HG02571 (cell line): ENCODE measurements at regions not wholly inside any gene's neighbourhood (a gene's known extent, or its start where the extent isn't known, plus 50 kb on each side); places are given as distances from the start of the nearest gene placed in this dataset.
"Not testable (repeated sequence)": the region's sequence is repeated elsewhere in the genome, so short reads cannot be mapped to it uniquely, and the experiment has no call there.

Experiments used
- ATAC-seq: cut with Tn5 transposase; IDR thresholded peaks from one replicate; pipeline ENCODE4 v1.9.1; 2021; ENCODE audit warnings: mild to moderate bottlenecking, moderate library complexity; ENCODE audit not compliant: unreplicated experiment

DNA sequence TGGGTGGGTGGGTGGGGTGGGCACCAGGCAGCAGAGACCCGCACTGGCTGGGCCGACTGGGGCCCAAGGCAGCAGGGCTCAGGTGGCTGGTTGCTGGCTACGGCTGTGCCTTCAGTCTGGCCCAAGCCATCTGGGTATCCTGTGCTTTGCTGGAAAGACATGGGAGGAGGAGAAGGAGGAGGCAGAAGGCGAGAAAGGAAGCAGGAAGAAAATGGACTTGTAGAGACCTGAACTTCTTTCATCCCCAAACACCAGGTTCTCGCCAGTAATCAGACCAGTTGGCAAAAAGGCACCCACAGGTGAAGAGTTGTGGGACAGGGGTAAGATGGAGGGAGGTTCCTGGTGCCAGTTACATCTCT, 78.8 kb downstream of the IGLL1 start:
- no peak for ATAC-seq

DNA sequence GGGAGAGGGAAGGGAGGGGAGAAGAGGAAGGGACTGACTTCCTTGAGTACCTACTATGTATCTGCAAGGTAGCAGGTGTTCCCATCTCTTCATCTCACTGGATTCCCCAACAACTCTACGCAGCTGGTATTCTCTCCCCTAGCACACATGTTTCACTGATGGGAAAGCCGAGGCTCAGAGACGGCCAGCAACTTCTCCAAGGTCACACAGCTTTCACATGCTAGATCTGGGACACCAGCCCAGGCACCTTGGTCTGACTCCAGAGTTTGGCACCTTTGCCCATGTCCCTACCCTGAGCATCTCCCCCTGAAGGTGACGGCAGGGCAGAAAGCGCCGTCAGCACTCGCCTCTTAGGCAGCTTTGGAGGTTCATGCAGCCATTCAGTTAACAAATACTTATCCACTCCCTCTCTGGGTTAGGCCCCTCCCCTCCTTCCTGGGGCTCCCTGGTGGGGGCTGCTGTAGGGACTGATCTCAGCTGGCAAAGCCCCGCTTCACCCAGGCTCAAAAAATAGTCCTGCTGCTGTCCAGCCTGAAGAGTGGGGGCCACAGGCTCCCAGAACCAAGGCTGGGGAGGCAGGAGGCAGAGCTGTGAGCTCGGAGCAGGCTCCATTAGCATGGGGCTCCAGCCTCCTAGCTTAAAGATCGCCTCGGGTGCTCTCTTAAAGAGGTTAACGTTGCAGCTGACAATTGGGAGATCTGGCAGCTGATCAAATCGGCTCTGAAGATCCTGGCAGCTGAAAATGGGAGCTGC, 79.4 kb downstream of the IGLL1 start:
- ATAC-seq: no peak

DNA sequence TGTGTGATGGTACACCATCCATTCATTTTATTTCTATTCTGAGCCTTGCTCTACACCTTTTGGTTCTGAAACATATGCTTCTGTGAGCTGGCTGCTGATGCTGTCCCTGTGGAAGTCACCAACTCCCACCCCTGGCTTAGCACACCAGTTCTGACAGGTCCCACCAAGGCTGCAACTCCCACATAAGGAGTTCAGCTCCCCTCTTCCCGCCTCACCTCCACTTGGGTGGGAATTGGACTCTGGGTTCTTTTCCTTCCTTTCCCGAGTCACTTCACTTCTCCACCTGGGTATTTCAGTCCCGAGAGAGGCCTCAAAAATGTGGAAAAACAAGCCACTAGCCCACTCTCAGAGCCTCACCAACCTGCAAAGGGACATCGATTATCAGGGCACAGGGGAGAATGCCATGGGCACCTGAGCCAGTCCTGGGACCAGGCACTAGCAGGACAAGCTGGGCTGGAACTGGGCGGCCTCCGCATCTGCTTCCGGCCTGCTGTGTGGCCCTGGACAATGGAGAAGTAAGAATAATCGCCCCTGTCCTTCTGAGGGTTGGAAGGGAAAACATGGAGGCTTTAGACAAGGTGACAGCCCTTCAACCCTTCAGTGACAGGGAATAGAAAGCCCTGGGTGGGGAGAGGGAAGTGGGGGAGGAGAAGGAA, 80.1 kb downstream of the IGLL1 start:
- ATAC-seq: no peak

DNA sequence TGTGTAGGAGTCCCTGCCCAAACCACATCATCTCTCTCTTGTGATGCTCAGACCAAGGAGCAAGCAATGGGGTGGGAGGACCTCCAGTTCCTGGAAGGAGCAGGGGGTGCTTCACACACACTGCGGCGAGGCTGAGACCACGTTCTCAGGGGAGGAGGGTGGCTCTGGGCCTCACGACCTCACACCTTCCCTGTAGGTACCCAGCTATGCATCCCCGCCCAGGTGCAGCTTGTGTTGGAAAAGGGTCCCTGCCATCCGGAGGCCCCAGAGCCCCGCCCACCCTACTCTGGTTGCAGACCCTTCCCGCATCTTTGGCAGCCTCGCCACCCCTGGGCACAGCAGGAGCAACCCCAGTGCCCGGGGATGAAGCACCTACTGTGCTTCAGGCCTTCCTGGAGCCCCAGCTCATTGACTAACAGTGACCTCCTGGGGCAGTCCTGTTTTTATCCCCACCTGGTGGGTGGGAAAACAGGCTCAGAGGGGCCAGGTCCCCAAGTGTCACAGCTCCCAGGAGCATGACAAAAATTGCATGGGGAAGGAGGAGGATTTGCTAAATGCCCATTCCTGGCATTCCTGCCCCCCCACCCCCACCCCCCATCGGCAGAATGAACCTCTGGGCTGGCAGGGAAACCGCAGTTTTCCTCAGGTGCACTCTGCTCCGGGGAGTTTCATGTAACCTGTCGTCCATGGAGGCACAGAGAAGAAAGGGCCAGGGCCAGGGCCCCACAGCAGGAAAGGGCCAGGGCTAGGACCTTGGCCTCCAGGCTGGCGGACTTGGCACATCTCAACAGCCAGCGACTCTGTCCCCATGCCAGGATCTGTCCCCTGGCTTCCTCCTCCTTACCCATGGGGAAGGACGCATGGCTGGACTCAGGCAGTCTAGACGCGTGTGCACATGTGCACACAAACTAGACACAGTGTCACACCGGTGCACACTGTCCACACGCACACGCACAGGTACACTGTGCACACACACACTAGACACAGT, 81.0 kb downstream of the IGLL1 start:
- ATAC-seq: no peak

DNA sequence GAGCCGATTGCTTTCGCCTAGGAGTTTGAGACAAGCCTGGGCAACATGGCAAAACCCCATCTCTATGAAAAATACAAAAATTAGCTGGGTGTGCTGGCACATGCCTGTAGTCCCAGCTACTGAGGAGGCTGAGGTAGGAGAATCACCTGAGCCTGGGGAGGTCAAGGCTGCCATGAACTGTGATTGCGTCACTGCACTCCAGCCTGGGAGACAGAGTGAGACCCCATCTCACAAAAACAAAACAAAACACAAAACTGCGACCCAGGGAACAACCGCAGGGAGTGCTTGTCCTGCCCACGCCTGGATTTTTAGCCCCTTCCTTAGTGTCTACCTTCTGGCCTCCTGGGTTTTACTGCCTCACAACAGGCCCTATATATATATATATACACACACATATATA, 82.2 kb downstream of the IGLL1 start:
- not testable (repeated sequence) for ATAC-seq

DNA sequence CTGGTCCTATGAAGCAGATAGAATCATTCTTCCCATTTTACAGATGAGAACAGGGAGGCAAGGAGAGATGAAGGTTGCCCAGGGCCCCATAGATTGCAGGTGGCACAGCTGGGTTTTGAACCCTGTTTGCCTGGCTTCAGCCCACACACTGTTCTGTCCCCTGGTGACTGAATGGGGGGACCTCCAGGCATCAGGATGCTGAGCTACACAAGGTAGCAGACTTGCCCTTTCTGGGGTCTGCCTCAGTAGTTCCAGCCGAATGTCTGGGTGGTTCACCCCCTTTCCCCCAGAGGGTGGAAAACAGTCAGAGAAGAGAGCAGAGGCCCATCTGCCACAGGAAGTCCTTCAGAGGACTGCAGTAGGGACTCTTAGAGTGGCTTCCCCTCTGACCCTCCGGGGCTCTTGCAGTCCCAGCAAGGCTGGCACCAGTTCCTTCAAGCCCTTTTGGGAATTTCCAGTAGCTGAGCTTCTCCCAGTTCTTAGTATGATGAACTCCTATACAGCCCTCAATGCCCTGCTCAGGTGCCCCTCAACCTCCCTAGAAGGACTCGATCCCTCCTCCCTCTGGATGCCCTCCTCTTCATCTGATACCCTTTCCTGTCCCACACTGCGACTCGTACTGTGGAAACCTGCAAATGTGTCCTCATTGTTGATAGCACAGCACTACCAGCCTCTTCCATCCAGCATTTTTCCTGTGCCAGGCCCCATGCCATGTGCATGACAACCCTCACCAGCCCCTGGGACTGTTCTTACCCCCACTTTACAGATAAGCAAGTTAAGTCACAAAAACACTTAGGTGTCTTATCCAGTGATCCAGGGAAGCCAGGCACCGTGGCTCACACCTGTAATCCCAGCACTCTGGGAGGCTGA, 82.8 kb downstream of the IGLL1 start:
- ATAC-seq: no peak

DNA sequence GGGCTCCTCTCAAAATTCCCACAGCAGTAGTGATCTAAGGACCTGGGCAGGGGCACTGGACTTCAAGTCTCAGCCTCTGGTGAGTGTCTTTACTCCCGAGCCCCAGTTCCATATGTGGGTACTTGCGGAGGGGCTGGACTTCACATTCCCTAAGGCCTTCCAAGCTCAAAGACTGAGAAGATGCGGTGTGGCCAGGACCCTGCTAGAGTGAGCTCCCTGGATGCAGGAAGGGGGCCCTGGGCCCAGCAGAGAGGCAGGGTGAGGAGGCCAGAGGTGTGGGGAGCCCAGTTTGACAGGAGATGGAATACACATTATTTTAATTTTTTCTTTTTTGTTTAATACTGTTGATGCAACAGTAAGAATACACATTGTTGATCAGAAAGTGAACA, 83.7 kb downstream of the IGLL1 start:
- no peak for ATAC-seq

DNA sequence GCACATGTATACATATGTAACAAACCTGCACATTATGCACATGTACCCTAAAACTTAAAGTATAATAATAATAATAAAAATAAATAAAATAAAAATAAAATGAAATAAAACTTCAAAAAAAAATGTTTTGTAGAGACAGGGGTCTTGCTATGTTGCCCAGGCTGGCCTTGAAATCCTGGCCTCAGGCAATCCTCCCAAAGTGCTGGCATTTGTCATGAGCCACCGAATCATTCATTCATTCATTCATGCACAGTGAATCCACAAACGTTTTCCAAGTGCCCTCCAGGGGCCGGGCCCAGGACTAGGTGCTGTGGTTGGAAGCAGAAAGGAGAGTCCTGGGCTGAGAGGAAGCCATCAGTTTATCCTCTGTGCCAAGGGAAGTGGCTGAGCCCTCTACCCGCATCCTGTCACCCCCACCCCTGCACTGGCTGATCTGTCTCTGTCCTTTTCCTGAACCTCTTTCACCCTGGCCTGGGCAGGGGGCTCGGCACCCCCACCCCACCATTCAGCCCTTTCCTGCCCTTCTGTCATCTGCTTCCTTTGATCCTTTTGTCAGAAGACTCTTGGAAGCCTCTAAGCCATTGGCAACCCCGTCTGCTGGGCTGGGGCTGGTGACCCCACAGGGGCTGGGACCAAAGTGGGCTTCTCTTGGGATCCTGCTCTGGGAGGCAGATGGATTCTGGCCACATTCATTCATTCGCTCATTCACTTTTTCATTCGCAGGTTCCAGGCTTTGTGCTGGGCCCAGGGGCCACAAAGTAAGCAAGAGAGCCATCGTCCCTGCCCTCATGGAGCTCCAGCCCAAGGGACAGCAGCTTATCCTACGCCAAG, 84.3 kb downstream of the IGLL1 start:
- no peak for ATAC-seq

DNA sequence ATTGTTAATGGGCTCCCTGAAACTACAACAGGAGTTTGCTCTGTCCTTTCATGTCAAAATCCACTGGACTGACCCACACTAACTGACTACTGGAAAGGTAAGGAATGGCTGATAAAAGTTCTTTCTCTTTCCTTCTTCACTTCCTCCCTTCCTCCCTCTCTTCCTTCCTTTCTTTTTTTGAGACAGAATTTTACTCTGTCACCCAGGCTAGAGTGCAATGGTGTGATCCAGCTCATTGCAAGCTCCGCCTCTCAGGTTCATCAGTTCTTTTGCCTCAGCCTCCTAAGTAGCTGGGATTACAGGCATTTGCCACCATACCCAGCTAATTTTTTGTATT, 85.2 kb downstream of the IGLL1 start:
- ATAC-seq: no peak

DNA sequence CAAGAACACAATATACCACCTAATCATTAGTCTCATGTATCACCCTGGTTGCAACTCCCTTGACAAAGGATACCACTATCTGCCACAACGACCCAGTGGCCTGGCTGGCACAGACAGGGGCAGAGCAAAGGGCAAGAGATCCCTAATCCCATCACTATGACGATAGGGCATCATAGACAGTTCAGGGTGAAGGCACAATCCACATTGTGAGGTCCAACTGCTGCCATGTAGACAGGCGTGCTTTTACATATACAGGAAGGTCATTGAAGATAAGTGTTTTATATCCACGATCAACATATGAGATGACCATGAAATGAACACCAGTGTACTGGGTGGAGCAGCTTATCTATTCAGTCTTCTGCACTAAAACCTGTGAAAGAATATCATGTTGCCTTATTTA, 94.6 kb downstream of the IGLL1 start:
- no peak for ATAC-seq

DNA sequence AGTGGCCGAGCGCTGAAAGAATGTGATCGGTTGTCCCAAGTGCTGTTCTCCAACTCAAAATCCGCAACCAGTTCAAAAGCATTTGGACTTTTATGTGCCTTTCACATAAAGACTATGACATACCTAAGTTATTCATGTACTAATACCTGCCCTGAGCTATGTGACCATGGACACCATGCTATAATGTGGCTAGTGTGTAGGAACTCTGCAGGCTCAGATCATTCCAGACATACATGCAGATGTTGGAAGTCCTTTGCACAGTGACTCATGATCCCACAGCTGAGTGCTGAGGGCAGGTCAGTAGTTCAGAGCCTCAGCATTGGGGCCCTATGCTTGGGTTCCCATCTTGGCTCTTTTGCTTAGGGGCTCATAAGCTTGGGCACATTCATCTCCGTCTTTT, 95.4 kb downstream of the IGLL1 start:
- no peak for ATAC-seq

DNA sequence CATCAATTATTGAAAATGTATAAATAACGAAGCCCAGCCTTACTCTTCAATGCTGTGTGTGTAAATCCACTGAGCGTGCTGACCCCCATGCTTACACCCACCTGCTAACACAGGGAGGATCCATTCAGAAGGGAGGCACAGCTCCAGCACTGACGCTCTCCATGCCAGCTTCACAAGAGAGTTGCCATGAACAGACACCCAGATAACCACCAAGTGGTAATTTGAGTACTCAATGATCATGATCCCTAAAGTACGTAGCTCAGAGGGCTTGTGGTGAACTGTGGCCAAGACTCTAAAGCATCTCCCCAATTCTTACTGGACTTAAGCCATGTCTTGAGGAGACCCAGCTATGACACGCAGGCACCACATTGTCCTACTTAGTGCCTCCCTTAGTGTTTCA, 98.7 kb downstream of the IGLL1 start:
- no peak for ATAC-seq

DNA sequence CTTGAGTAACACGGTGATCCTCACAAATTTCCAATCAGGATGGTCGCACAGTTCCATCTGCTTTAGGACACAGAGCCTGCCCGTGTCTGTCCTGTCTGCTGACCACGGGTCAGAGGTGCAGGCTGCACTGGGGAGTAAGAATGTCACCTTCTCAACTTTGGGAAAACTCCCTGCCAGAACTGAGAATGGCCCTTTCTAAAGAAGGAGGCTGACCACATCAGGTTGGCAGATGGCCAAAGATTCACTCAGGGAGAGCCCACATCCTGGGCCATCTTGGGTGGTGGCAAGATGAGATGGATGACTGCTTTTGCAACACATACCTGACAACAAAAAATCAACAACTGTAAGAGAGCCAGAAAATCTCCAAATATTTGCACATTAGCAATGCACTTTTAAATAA, 101.9 kb downstream of the IGLL1 start:
- ATAC-seq: no peak

DNA sequence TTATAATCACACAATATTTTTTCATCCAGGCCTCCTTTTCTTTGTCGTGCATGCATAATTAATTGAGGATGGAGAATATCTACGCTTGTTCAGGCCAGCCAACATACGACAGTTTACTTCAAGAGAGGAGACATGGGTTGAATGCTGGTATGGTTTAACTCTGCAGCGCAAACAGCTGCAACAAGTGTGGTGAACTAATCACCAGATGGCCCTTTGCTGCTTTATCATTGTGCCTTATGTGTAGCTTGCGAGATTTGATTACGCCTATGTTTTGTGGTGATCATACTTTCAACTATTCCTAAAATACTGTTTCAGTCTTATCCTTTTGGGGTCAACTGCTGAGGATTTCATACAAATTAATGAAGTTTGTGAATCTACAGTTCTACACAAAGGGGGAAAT, 105.6 kb downstream of the IGLL1 start:
- not testable (repeated sequence) for ATAC-seq

DNA sequence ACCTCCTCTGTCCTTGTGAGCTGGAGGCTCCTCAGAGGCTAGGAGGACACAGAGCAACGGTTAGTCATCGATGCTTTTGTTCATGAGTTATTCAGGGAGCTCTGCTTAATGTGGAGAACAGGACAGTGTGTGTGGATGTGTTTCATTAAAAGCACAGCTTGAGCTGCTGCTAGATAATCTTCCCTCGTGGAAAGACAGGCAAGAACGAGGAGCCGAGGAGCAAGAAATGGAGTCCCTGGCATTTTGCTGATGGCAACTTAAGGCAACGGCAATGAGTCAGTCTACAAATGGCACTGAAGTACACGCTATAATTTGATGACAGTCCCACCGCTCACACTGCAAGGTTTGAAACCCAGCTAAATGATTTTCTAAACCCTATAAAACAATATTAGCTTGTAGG, 106.2 kb downstream of the IGLL1 start:
- ATAC-seq: no peak

DNA sequence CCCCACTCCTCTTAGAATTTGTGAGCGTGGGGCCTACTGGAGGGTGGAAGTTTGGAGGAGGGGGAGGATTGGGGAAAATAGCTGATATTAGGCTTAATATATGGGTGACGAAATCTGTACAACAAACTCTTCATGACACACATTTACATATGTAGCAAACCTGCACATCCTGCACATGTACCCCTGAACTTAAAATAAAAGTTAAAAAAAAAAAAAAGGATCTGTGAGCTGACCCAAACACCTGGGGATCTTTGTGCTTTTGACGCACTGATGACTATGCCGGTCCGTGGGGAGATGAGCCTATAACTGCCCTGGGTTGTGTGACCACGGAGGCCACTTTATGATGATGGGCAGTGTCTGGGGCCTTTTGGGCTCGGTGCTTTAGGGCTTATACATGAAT, 107.7 kb downstream of the IGLL1 start:
- not testable (repeated sequence) for ATAC-seq

DNA sequence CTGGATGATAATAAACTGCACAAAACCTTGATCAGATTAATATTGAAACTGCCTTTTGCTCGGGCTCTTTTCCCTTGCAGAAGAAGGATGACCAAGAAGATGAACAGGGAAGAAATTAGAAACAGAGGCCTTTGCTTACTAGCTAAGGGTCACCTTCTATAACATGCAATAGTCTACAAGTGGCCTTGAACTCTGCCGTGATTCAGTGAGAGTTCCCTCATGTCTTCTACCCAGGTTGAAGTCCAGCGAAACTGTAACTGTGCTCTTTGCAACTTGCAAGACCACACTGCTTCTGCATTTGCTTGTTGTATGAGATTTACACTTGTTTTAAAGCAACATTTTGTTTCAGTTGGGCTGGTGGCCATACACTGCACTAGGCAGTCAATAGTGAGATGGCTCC, 108.4 kb downstream of the IGLL1 start:
- ATAC-seq: no peak

DNA sequence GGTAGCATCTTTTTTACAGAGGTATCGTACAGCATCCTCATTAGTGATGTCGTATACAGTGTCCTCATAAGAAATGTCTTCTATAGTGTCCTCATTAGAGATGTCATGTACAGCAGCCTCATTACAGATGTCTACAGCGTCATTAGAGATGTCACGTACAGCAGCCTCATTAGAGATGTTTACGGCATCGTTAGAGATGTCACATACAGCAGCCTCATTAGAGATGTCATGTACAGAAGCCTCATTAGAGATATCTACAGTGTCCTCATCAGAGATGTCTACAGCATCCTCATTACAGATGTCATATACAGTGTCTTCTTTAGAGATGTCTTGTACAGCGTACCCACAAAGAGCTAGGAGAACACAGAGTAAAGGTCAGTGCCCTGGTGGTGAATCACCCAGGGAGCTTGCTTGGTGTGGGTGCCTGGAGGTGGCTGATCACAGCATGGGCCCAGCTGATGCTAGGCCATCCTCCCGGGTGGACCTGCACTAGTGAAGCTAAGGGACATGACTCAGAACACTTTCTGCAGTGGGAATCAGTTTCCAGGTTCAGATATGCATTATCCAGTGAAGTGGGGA, 109.2 kb downstream of the IGLL1 start:
- no peak for ATAC-seq

DNA sequence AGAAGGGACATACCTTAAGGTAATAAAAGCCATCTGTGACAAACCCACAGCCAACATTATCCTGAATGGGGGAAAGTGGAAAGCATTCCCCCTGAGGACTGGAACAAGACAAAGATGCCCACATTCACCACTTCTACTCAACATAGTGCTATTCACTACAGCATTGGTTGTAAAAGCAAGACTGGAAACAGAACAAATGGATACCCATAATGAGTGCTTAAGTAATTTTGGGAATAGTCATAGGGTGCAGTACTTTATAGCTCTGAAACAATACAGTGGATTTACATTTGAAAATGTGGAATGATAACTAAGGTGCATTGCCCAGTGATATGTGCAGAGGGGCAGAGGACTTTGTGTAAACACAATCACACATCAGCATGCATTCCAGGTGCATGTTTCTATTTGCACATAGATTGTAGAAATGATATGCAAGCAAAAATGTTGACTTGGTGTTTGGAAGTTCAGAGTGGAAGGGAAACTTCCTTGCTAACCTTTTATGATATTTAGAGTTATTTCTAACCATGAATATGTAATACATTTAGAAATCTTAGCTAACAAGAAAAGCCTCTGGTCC, 112.3 kb downstream of the IGLL1 start:
- no peak for ATAC-seq
